A549 (cell line): ENCODE measurements at regions not wholly inside any gene's neighbourhood (a gene's known extent, or its start where the extent isn't known, plus 50 kb on each side); places are given as distances from the start of the nearest gene placed in this dataset.

Source experiments
- CEBPB ChIP-seq, 2 experiments: fragments of >200 bp in 1 of 2; sonication (Bioruptor Twin) in 1 of 2; formaldehyde crosslinking in 1 of 2; IDR thresholded peaks; 2 replicates each; pipeline ENCODE4 v1.6.1; 2012 to 2016
- EP300 ChIP-seq, 2 experiments: fragments of >200 bp; sonication (Bioruptor Twin); formaldehyde crosslinking; IDR thresholded peaks; 2 replicates in 1 of 2; 3 replicates in 1 of 2; pipeline ENCODE4 v1.6.1; 2016 to 2017
- HOXA7 ChIP-seq: fragments of 250-450 bp; sonication (Bioruptor Pico); IDR thresholded peaks from 2 replicates; pipeline ENCODE4 v1.5.0; 2020; ENCODE audit warnings: mild to moderate bottlenecking, moderate library complexity
- HOXB5 ChIP-seq: fragments of 250-450 bp; sonication (Bioruptor Pico); IDR thresholded peaks from 2 replicates; pipeline ENCODE4 v1.5.0; 2020; ENCODE audit warnings: mild to moderate bottlenecking, moderate library complexity
- KDM1A ChIP-seq: fragments of 200-600 bp; sonication (generic); IDR thresholded peaks from 2 replicates; pipeline ENCODE4 v1.6.1; 2016; ENCODE audit warnings: low read depth, mild to moderate bottlenecking
- ZNF302 ChIP-seq: fragments of 250-450 bp; sonication (Bioruptor Pico); IDR thresholded peaks from 2 replicates; pipeline ENCODE4 v1.9.0; 2021; ENCODE audit warnings: inconsistent platforms, mild to moderate bottlenecking, moderate library complexity
- ZSCAN20 ChIP-seq: fragments of 250-450 bp; sonication (Bioruptor Pico); IDR thresholded peaks from 2 replicates; pipeline ENCODE4 v1.8.0; 2022; ENCODE audit warnings: mild to moderate bottlenecking, moderate library complexity
- TF ChIP-seq, protein P1 (sequence below): fragments of >200 bp; sonication (Bioruptor Twin); formaldehyde crosslinking; IDR thresholded peaks from 3 replicates; pipeline ENCODE4 v1.5.1; 2016
- TF ChIP-seq, protein P2 (sequence below): IDR thresholded peaks from 2 replicates; pipeline ENCODE4 v1.6.1; 2012
- TF ChIP-seq, protein P3 (sequence below): fragments of 450-650 bp; IDR thresholded peaks from 2 replicates; pipeline ENCODE4 v1.6.1; 2014; ENCODE audit warnings: antibody characterized with exemption

GRCh38 chr11:131204282-131204681, 166.1 kb upstream of the NTM start:
- TF ChIP-seq, protein P1, sequence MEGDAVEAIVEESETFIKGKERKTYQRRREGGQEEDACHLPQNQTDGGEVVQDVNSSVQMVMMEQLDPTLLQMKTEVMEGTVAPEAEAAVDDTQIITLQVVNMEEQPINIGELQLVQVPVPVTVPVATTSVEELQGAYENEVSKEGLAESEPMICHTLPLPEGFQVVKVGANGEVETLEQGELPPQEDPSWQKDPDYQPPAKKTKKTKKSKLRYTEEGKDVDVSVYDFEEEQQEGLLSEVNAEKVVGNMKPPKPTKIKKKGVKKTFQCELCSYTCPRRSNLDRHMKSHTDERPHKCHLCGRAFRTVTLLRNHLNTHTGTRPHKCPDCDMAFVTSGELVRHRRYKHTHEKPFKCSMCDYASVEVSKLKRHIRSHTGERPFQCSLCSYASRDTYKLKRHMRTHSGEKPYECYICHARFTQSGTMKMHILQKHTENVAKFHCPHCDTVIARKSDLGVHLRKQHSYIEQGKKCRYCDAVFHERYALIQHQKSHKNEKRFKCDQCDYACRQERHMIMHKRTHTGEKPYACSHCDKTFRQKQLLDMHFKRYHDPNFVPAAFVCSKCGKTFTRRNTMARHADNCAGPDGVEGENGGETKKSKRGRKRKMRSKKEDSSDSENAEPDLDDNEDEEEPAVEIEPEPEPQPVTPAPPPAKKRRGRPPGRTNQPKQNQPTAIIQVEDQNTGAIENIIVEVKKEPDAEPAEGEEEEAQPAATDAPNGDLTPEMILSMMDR, result no peak
- no peak for TF ChIP-seq CEBPB (IDR thresholded peaks at IDR 0.05)
- TF ChIP-seq HOXA7 (CRISPR knock-in tag), result no peak
- TF ChIP-seq KDM1A, result no peak
- TF ChIP-seq, protein P2, sequence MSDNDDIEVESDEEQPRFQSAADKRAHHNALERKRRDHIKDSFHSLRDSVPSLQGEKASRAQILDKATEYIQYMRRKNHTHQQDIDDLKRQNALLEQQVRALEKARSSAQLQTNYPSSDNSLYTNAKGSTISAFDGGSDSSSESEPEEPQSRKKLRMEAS, result no peak
- TF ChIP-seq EP300 (IDR thresholded peaks at IDR 0.05), result no peak
- no peak for TF ChIP-seq HOXB5 (CRISPR knock-in tag)
- TF ChIP-seq ZSCAN20, result no peak
- TF ChIP-seq, protein P3, sequence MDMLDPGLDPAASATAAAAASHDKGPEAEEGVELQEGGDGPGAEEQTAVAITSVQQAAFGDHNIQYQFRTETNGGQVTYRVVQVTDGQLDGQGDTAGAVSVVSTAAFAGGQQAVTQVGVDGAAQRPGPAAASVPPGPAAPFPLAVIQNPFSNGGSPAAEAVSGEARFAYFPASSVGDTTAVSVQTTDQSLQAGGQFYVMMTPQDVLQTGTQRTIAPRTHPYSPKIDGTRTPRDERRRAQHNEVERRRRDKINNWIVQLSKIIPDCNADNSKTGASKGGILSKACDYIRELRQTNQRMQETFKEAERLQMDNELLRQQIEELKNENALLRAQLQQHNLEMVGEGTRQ, result no peak
- TF ChIP-seq ZNF302, result no peak
